Smooth muscle cell (in vitro differentiated cells): ENCODE measurements at regions not wholly inside any gene's neighbourhood (a gene's known extent, or its start where the extent isn't known, plus 50 kb on each side); places are given as distances from the start of the nearest gene placed in this dataset.
"Not testable (repeated sequence)": the region's sequence is repeated elsewhere in the genome, so short reads cannot be mapped to it uniquely, and the experiment has no call there.

ENCODE experiments used
- DNase-seq: peaks from one replicate; lab custom pipeline; 2025; ENCODE audit not compliant: unreplicated experiment; lab: John Stamatoyannopoulos, UW
- H2AFZ ChIP-seq: fragments of 200-600 bp; sonication (generic); 2 replicates; pipeline ENCODE4 v1.6.0; 2016; ENCODE audit warnings: antibody characterized with exemption, low read depth, mild to moderate bottlenecking
- H3F3A ChIP-seq: fragments of 200-600 bp; sonication (generic); 2 replicates; pipeline ENCODE4 v1.6.0; 2017; ENCODE audit warnings: antibody characterized with exemption, low read depth
- H3K27ac ChIP-seq: fragments of 200-600 bp; sonication (generic); 2 replicates; pipeline ENCODE4 v1.5.1; 2016; ENCODE audit warnings: low read depth, mild to moderate bottlenecking
- H3K27me3 ChIP-seq: fragments of 200-600 bp; sonication (generic); 2 replicates; pipeline ENCODE4 v1.6.1; 2016; ENCODE audit warnings: low read depth, mild to moderate bottlenecking
- H3K36me3 ChIP-seq: fragments of 200-600 bp; sonication (generic); 2 replicates; pipeline ENCODE4 v1.5.1; 2016; ENCODE audit warnings: low read depth
- H3K4me1 ChIP-seq: fragments of 200-600 bp; sonication (generic); 2 replicates; pipeline ENCODE4 v1.5.1; 2016; ENCODE audit warnings: low read depth
- H3K4me2 ChIP-seq: fragments of 200-600 bp; sonication (generic); 2 replicates; pipeline ENCODE4 v1.6.0; 2016; ENCODE audit warnings: mild to moderate bottlenecking
- H3K4me3 ChIP-seq: fragments of 200-600 bp; sonication (generic); 2 replicates; pipeline ENCODE4 v1.5.1; 2016; ENCODE audit warnings: mild to moderate bottlenecking
- H3K79me2 ChIP-seq: fragments of 200-600 bp; sonication (generic); 2 replicates; pipeline ENCODE4 v1.6.0; 2016; ENCODE audit warnings: low read depth, mild to moderate bottlenecking
- H3K9ac ChIP-seq: fragments of 200-600 bp; sonication (generic); 2 replicates; pipeline ENCODE4 v1.6.0; 2016; ENCODE audit warnings: low read depth
- H3K9me3 ChIP-seq: fragments of 200-600 bp; sonication (generic); replicated peaks from 2 replicates; pipeline ENCODE4 v1.5.1; 2016; ENCODE audit warnings: low read depth
- H4K20me1 ChIP-seq: fragments of 200-600 bp; sonication (generic); 2 replicates; pipeline ENCODE4 v1.6.0; 2016; ENCODE audit warnings: low read depth
- WGBS: methylation state at CpG from one replicate; pipeline ENCODE4 v1.1.7; 2016; ENCODE audit warnings: low lambda C conversion rate; 5-methylcytosine and 5-hydroxymethylcytosine counted together
- TF ChIP-seq, protein P1 (sequence below): fragments of 200-600 bp; sonication (generic); IDR thresholded peaks from 2 replicates; pipeline ENCODE4 v1.5.1; 2017; ENCODE audit warnings: borderline replicate concordance, mild to moderate bottlenecking, antibody characterized with exemption; ENCODE audit not compliant: insufficient read depth, poor library complexity, severe bottlenecking

DNA sequence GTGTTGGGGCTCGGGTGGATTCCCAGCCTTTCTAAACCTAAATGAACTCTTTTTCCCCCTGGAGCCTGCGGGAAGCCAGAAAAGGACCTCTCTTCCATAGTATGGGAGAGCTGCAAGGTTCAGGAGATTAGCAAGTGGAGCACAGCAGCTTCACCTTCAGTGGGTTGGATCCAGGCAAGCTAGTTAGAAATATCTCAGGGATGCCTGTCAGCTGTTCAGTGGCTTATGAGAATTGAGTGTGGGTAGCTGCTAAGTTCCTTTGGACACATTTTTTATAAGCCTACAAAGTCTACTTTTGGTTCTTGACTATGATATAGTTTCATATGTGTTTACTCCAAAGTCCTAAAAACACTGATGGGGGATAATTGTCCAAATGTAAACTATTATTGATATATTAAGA is 642.1 kb downstream of the EPM2A start:
- Histone ChIP-seq H3K9ac (no peak overlapping the region), H3K4me2 (no peak overlapping the region), H3K4me1 (no peaks in the 10 kb centered on the region), H4K20me1 (no peaks in the 10 kb centered on the region), H3F3A (no peaks in the 10 kb centered on the region), H3K27me3 (no peaks in the 10 kb centered on the region), H3K36me3 (no peaks in the 10 kb centered on the region), H3K27ac (no peak overlapping the region), H3K79me2 (no peaks in the 10 kb centered on the region), H3K4me3 (no peak overlapping the region), H3K9me3 (no peaks in the 10 kb centered on the region), H2AFZ (no peak overlapping the region)
- TF ChIP-seq, protein P1, sequence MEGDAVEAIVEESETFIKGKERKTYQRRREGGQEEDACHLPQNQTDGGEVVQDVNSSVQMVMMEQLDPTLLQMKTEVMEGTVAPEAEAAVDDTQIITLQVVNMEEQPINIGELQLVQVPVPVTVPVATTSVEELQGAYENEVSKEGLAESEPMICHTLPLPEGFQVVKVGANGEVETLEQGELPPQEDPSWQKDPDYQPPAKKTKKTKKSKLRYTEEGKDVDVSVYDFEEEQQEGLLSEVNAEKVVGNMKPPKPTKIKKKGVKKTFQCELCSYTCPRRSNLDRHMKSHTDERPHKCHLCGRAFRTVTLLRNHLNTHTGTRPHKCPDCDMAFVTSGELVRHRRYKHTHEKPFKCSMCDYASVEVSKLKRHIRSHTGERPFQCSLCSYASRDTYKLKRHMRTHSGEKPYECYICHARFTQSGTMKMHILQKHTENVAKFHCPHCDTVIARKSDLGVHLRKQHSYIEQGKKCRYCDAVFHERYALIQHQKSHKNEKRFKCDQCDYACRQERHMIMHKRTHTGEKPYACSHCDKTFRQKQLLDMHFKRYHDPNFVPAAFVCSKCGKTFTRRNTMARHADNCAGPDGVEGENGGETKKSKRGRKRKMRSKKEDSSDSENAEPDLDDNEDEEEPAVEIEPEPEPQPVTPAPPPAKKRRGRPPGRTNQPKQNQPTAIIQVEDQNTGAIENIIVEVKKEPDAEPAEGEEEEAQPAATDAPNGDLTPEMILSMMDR = no peak
- no peak for DNase-seq
- 97% methylated on average over 2 of the region's 2 CpGs for WGBS

DNA sequence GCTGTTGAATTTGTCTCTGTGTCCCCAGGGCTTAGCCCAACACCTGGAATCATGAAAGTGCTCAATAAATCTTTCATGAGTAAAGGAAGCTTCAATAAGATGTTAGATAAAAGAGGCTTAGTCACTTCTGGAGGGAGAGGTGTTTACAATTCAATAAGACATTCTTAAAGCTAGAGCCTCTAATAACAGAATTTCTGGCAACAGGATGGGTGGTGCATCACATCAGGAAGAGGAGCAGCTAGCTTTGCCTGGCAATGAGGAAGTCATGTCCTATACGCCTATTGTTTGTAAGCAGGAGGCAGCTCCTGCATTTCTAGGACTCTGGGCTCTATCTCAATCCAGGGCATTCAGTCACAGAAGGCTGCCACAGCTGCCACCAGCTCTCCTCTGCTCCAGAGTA is 638.5 kb downstream of the EPM2A start:
- H3K9me3 ChIP-seq = no peaks in the 10 kb centered on the region
- H2AFZ ChIP-seq = no peak overlapping the region
- TF ChIP-seq, protein P1 = no peak
- no peak overlapping the region for H3K4me2 ChIP-seq
- no peak overlapping the region for H3K4me3 ChIP-seq
- H3K9ac ChIP-seq = no peak overlapping the region
- no peaks in the 10 kb centered on the region for H3K79me2 ChIP-seq
- WGBS = 80% methylated on average over 1 of the region's 1 CpG
- no peaks in the 10 kb centered on the region for H3K4me1 ChIP-seq
- no peak overlapping the region for H3K27ac ChIP-seq
- no peaks in the 10 kb centered on the region for H4K20me1 ChIP-seq
- no peaks in the 10 kb centered on the region for H3K27me3 ChIP-seq
- no peak for DNase-seq
- no peaks in the 10 kb centered on the region for H3K36me3 ChIP-seq
- no peaks in the 10 kb centered on the region for H3F3A ChIP-seq

DNA sequence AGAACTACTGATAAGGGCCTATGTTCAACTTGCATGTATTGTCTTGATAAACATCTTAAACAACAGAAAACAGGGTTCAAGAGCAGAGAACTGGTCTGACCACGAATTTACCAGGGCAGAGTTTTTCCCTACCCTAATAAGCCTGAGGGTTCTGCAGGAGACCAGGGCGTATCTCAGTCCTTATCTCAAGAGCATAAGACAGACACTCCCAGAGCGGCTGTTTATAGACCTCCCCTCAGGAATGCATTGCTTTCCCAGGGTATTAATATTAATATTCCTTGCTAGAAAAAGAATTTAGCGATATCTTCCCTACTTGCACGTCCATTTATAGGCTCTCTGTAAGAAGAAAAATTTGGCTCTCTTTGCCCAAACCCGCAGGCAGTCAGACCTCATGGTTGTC is 637.2 kb downstream of the EPM2A start:
- not testable (repeated sequence) for H3F3A ChIP-seq, H4K20me1 ChIP-seq, H3K36me3 ChIP-seq, H3K79me2 ChIP-seq, H3K9ac ChIP-seq, H3K9me3 ChIP-seq, DNase-seq, H3K4me2 ChIP-seq, H3K27me3 ChIP-seq, H3K27ac ChIP-seq, H3K4me3 ChIP-seq, H3K4me1 ChIP-seq, H2AFZ ChIP-seq
- WGBS = 80% methylated on average over 6 of the region's 6 CpGs

DNA sequence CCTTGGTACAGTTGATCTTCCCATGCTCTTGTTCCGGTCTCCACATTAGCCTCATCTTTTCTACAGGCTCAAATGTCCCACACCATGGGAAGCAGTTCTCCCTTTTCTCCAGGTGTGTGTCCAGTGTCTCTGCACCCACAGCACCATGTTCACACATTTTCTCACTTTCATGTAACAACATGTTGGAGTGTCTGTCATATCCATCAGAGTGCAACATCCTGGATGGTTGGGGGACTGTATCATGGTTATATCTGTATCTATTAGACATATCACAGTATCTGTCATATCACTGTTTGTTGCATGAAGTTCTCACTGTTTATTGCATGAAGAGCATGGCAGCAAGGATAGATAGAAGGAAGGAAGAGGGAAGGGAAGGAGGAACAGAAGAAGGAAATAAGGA is 635.6 kb downstream of the EPM2A start:
- Histone ChIP-seq H3K4me2 (no peak overlapping the region), H3F3A (no peaks in the 10 kb centered on the region), H3K9me3 (no peaks in the 10 kb centered on the region), H3K79me2 (no peaks in the 10 kb centered on the region), H3K27ac (no peak overlapping the region), H4K20me1 (no peaks in the 10 kb centered on the region), H3K9ac (no peak overlapping the region), H2AFZ (no peak overlapping the region), H3K36me3 (no peaks in the 10 kb centered on the region), H3K4me3 (no peak overlapping the region), H3K4me1 (no peaks in the 10 kb centered on the region), H3K27me3 (no peaks in the 10 kb centered on the region)
- 100% methylated on average over 1 of the region's 1 CpG for WGBS
- no peak for DNase-seq
- TF ChIP-seq, protein P1 = no peak
